ENCODE measurements at regions not wholly inside any gene's neighbourhood (a gene's known extent, or its start where the extent isn't known, plus 50 kb on each side); places are given as distances from the start of the nearest gene placed in this dataset.

- TF ChIP-seq TCF4 (CRISPR knock-in tag; IDR thresholded peaks at IDR 0.05; ENCODE audit: borderline replicate concordance), result no peak
- TF ChIP-seq ZFP3 (CRISPR knock-in tag; IDR thresholded peaks at IDR 0.05), result no peak
- TF ChIP-seq SNAI2 (CRISPR knock-in tag; IDR thresholded peaks at IDR 0.05), result no peak
- no peak for TF ChIP-seq ARNTL (CRISPR knock-in tag; IDR thresholded peaks at IDR 0.05; ENCODE audit: borderline replicate concordance, low read depth)
- no peak for TF ChIP-seq ZC3H10 (CRISPR knock-in tag; IDR thresholded peaks at IDR 0.05)
Observed at GRCh38 chr18:51998711-51999110, 341.3 kb upstream of the DCC start.

GRCh38 chr18:51999351-51999750 is 340.6 kb upstream of the DCC start:
- no peak for TF ChIP-seq ZNF565 (CRISPR knock-in tag; conservative IDR thresholded peaks at IDR 0.05; ENCODE audit: low read depth)
- TF ChIP-seq GLIS3 (CRISPR knock-in tag; IDR thresholded peaks at IDR 0.05), result no peak
- TF ChIP-seq ZFP30 (CRISPR knock-in tag; IDR thresholded peaks at IDR 0.05), result no peak
- TF ChIP-seq ISL1 (CRISPR knock-in tag; IDR thresholded peaks at IDR 0.05), result no peak
- no peak for TF ChIP-seq ZNF8 (CRISPR knock-in tag; IDR thresholded peaks at IDR 0.05)
- no peak for TF ChIP-seq CSDC2 (CRISPR knock-in tag; IDR thresholded peaks at IDR 0.05)
- TF ChIP-seq PPARA (CRISPR knock-in tag; IDR thresholded peaks at IDR 0.05; ENCODE audit: borderline replicate concordance), result no peak
- TF ChIP-seq BACH2 (CRISPR knock-in tag; IDR thresholded peaks at IDR 0.05; ENCODE audit: borderline replicate concordance), result no peak
- no peak for TF ChIP-seq TOX (CRISPR knock-in tag; IDR thresholded peaks at IDR 0.05; ENCODE audit: borderline replicate concordance)
- no peak for ATAC-seq

More at GRCh38 chr18:51998711-51999110, 341.3 kb upstream of the DCC start:
- no peak for ATAC-seq

DNA sequence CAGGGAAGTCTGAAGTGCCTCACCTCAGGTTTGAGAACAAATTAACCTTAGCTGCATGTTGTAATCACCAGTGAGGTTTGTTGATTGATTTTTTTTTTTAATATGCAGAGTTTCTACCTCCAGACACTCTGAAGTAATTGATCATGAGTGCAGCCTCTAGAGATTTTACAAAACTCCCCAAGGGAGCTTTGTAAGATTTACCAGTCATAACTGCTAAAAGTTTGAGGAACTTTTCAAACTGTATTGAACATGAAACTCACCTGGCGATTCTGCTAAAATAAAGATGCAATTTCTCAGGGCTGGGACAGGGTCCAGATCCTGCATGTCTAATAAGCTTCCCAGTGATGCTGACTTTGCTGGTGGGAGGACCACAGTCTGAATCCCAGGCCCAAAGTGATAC is 339.6 kb upstream of the DCC start:
- TF ChIP-seq ZC3H10 (CRISPR knock-in tag; IDR thresholded peaks at IDR 0.05) (no peak), ZNF565 (CRISPR knock-in tag; conservative IDR thresholded peaks at IDR 0.05; ENCODE audit: low read depth) (no peak), ARNTL (CRISPR knock-in tag; IDR thresholded peaks at IDR 0.05; ENCODE audit: borderline replicate concordance, low read depth) (no peak), POU6F1 (CRISPR knock-in tag; IDR thresholded peaks at IDR 0.05; ENCODE audit: borderline replicate concordance, low read depth) (no peak)
- ATAC-seq, result no peak

DNA sequence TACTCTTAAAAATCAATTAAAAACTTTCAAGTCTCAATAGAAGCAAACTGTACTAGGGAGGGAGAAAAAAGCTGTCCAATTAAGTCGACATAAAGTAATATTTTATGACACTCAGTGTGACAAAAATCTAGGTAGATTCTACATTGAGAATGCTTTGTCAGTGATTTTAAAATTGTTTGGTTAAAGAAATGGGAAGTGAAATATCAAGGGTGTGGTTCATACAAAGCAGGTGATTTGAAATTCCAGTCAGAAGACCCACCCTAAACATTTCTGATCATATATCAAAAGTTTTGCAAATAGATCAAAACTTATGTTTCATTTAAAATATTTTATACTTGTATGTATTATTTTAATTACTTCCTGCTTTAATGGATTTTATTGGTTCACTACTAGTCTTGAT is 338.9 kb upstream of the DCC start:
- TF ChIP-seq TSHZ2 (CRISPR knock-in tag; IDR thresholded peaks at IDR 0.05) (no peak), OSR1 (CRISPR knock-in tag; IDR thresholded peaks at IDR 0.05) (no peak), ZFP30 (CRISPR knock-in tag; IDR thresholded peaks at IDR 0.05) (no peak), BACH2 (CRISPR knock-in tag; IDR thresholded peaks at IDR 0.05; ENCODE audit: borderline replicate concordance) (no peak), POU6F1 (CRISPR knock-in tag; IDR thresholded peaks at IDR 0.05; ENCODE audit: borderline replicate concordance, low read depth) (no peak), ESRRG (CRISPR knock-in tag; IDR thresholded peaks at IDR 0.05) (no peak), TCF4 (CRISPR knock-in tag; IDR thresholded peaks at IDR 0.05; ENCODE audit: borderline replicate concordance) (no peak), SNAI2 (CRISPR knock-in tag; IDR thresholded peaks at IDR 0.05) (no peak), TOX (CRISPR knock-in tag; IDR thresholded peaks at IDR 0.05; ENCODE audit: borderline replicate concordance) (no peak), RARB (CRISPR knock-in tag; IDR thresholded peaks at IDR 0.05) (no peak), ZNF8 (CRISPR knock-in tag; IDR thresholded peaks at IDR 0.05) (no peak), ISL1 (CRISPR knock-in tag; IDR thresholded peaks at IDR 0.05) (no peak), CSDC2 (CRISPR knock-in tag; IDR thresholded peaks at IDR 0.05) (no peak), ZNF70 (CRISPR knock-in tag; IDR thresholded peaks at IDR 0.05) (no peak)
- TF ChIP-seq, protein P1, sequence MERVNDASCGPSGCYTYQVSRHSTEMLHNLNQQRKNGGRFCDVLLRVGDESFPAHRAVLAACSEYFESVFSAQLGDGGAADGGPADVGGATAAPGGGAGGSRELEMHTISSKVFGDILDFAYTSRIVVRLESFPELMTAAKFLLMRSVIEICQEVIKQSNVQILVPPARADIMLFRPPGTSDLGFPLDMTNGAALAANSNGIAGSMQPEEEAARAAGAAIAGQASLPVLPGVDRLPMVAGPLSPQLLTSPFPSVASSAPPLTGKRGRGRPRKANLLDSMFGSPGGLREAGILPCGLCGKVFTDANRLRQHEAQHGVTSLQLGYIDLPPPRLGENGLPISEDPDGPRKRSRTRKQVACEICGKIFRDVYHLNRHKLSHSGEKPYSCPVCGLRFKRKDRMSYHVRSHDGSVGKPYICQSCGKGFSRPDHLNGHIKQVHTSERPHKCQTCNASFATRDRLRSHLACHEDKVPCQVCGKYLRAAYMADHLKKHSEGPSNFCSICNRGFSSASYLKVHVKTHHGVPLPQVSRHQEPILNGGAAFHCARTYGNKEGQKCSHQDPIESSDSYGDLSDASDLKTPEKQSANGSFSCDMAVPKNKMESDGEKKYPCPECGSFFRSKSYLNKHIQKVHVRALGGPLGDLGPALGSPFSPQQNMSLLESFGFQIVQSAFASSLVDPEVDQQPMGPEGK (CRISPR knock-in tag; IDR thresholded peaks at IDR 0.05; ENCODE audit: borderline replicate concordance), result no peak
- TF ChIP-seq, protein P2, sequence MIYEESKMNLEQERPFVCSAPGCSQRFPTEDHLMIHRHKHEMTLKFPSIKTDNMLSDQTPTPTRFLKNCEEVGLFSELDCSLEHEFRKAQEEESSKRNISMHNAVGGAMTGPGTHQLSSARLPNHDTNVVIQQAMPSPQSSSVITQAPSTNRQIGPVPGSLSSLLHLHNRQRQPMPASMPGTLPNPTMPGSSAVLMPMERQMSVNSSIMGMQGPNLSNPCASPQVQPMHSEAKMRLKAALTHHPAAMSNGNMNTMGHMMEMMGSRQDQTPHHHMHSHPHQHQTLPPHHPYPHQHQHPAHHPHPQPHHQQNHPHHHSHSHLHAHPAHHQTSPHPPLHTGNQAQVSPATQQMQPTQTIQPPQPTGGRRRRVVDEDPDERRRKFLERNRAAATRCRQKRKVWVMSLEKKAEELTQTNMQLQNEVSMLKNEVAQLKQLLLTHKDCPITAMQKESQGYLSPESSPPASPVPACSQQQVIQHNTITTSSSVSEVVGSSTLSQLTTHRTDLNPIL (CRISPR knock-in tag; IDR thresholded peaks at IDR 0.05; ENCODE audit: low read depth), result no peak
- ATAC-seq, result no peak

Data from SK-N-SH treated with all-trans-retinoic acid at 6 μM for 48 hours (cell line).